ENCODE measurements at regions not wholly inside any gene's neighbourhood (a gene's known extent, or its start where the extent isn't known, plus 50 kb on each side); places are given as distances from the start of the nearest gene placed in this dataset.

GRCh38 chr9:124182741-124183140 is 75.0 kb upstream of the NEK6 start:
- TF ChIP-seq CTCF (conservative IDR thresholded peaks at IDR 0.05; ENCODE audit: low read length) (no peak), EZH2phosphoT487 (IDR thresholded peaks at IDR 0.05; ENCODE audit: borderline replicate concordance, low read depth, low read length) (no peak)

All from OCI-LY7 (cell line).